Pancreas (tissue), 10 donors: ENCODE measurements at regions not wholly inside any gene's neighbourhood (a gene's known extent, or its start where the extent isn't known, plus 50 kb on each side); places are given as distances from the start of the nearest gene placed in this dataset.

ENCODE experiments used
- ATAC-seq, 4 donors: fragments of 200-7000 bp; cut with Tn5 transposase; one replicate each; pipeline versions ENCODE4 v1.8.0 to v1.9.1; 2020; ENCODE audit warnings: mild to moderate bottlenecking in 4 of 4, moderate library complexity in 4 of 4
- DNase-seq, 6 donors: peaks; one replicate each; pipeline ENCODE4 v3.0.0-alpha.2; 2020
- FAIRE-seq: peaks from 2 replicates; lab custom pipeline; 2012; peaks lifted over from hg19 to GRCh38; lab: Jason Lieb, UNC
- H3K27ac ChIP-seq, 4 donors: fragments of 200-600 bp; sonication (generic); 1 replicate in 3 of 4; 2 replicates in 1 of 4; pipeline versions ENCODE4 v1.5.0 to v1.8.0; 2020
- H3K27me3 ChIP-seq, 4 donors: fragments of 200-600 bp; one replicate each; pipeline ENCODE4 v1.8.0; 2021
- H3K36me3 ChIP-seq, 3 donors: fragments of 200-600 bp; sonication (generic) in 1 of 3; one replicate each; pipeline versions ENCODE4 v1.5.0 to v1.8.0; 2020 to 2021
- H3K4me1 ChIP-seq, 3 donors: fragments of 200-600 bp; one replicate each; pipeline ENCODE4 v1.8.0; 2021
- H3K4me3 ChIP-seq, 4 donors: fragments of 200-600 bp; sonication (generic) in 2 of 4; one replicate each; pipeline versions ENCODE4 v1.5.0 to v1.8.0; 2020 to 2021
- H3K9me3 ChIP-seq, 4 donors: fragments of 200-600 bp; one replicate each; pipeline ENCODE4 v1.8.0; 2021
- CTCF ChIP-seq, 4 donors: fragments of 200-600 bp; sonication (generic) in 3 of 4; IDR thresholded peaks; one replicate each; pipeline versions ENCODE4 v1.5.0 to v1.8.0; 2021; ENCODE audit warnings: antibody characterized with exemption in 4 of 4
- WGBS, 2 donors: extraction: QIAGEN DNeasy Blood & Tissue Kit; methylation state at CpG; one replicate each; pipeline ENCODE4 v1.1.7; 2013; 5-methylcytosine and 5-hydroxymethylcytosine counted together
- intact Hi-C, 3 donors: fragments of 100-400 bp; cut with DNase I; formaldehyde crosslinking; loops; one replicate each; pipeline versions ENCODE4 v1.11.1 to v1.14.2; 2022
- donor health status: healthy with polysubstance abuse.
- donor health status: DM: no; HTN: no; CAD: no; lungs with moderate emphysema.
- donor health status: DM: no; HTN: no; CAD: no.
- donor health status: control.
- donor health status: control.
- donor health status: Bipolar disorder and iron deficiency.
- donor health status: DM: yes; HTN: yes; CAD: no.
- donor health status: DM: no; HTN: no; CAD: no.
- donor health status: DM: no; HTN: no; CAD: no.
- donor health status: DM: yes; HTN: yes; CAD: no.

- ATAC-seq, result no peak
- H3K27ac ChIP-seq, result no peak overlapping the region
- no peak for DNase-seq
- H3K36me3 ChIP-seq, result no peaks in the 10 kb centered on the region
- intact Hi-C loops, result no loop called here
- no peak overlapping the region for H3K4me3 ChIP-seq
- no peak for FAIRE-seq
- WGBS, 2 donors, result 74 to 84% methylated on average over 4 of the region's 4 CpGs
- H3K27me3 ChIP-seq, result no peaks in the 10 kb centered on the region
- H3K4me1 ChIP-seq, result no peaks in the 10 kb centered on the region
- no peaks in the 10 kb centered on the region for H3K9me3 ChIP-seq
- no peak for TF ChIP-seq CTCF (IDR thresholded peaks at IDR 0.05)
These were observed 453.7 kb upstream of the RIOK2 start for GRCh38 chr5:97636766-97637165.

GRCh38 chr5:97641081-97641480, 458.0 kb upstream of the RIOK2 start:
- TF ChIP-seq CTCF (IDR thresholded peaks at IDR 0.05), result no peak
- intact Hi-C loops, result no loop called here
- no peak overlapping the region for H3K4me3 ChIP-seq
- 62 to 66% methylated on average over 1 of the region's 1 CpG for WGBS, 2 donors
- no peak for ATAC-seq
- FAIRE-seq, result no peak
- no peaks in the 10 kb centered on the region for H3K27me3 ChIP-seq
- no peaks in the 10 kb centered on the region for H3K4me1 ChIP-seq
- DNase-seq, result no peak
- H3K36me3 ChIP-seq, result no peaks in the 10 kb centered on the region
- H3K9me3 ChIP-seq, result no peaks in the 10 kb centered on the region
- H3K27ac ChIP-seq, result no peak overlapping the region

- Histone ChIP-seq H3K9me3 (no peaks in the 10 kb centered on the region), H3K4me3 (no peak overlapping the region), H3K27ac (no peak overlapping the region), H3K36me3 (no peaks in the 10 kb centered on the region), H3K4me1 (no peaks in the 10 kb centered on the region), H3K27me3 (no peaks in the 10 kb centered on the region)
- intact Hi-C loops, result no loop called here
- ATAC-seq (no peak), FAIRE-seq (no peak), DNase-seq (no peak)
- TF ChIP-seq CTCF (IDR thresholded peaks at IDR 0.05), result no peak
These were observed 461.2 kb upstream of the RIOK2 start for GRCh38 chr5:97644206-97644605.

GRCh38 chr5:97644896-97645295, 461.8 kb upstream of the RIOK2 start:
- no peak for DNase-seq
- Histone ChIP-seq H3K4me3 (no peak overlapping the region), H3K4me1 (no peaks in the 10 kb centered on the region), H3K27me3 (no peaks in the 10 kb centered on the region), H3K36me3 (no peaks in the 10 kb centered on the region), H3K9me3 (no peaks in the 10 kb centered on the region), H3K27ac (no peak overlapping the region)
- WGBS, 2 donors, result 82 to 88% methylated on average over 2 of the region's 2 CpGs
- intact Hi-C loops, result no loop called here
- FAIRE-seq, result no peak
- no peak for ATAC-seq
- no peak for TF ChIP-seq CTCF (IDR thresholded peaks at IDR 0.05)

GRCh38 chr5:97657239-97657638, 474.2 kb upstream of the RIOK2 start:
- DNase-seq, result no peak
- no peak for FAIRE-seq
- no peaks in the 10 kb centered on the region for H3K4me1 ChIP-seq
- H3K9me3 ChIP-seq, result no peaks in the 10 kb centered on the region
- TF ChIP-seq CTCF (IDR thresholded peaks at IDR 0.05), result no peak
- H3K27ac ChIP-seq, result no peak overlapping the region
- H3K27me3 ChIP-seq, result no peaks in the 10 kb centered on the region
- ATAC-seq, result no peak
- 44 to 49% methylated on average over 1 of the region's 1 CpG for WGBS, 2 donors
- no peak overlapping the region for H3K4me3 ChIP-seq
- no peaks in the 10 kb centered on the region for H3K36me3 ChIP-seq
- intact Hi-C loops, result no loop called here
